H9 (cell line): ENCODE measurements at regions not wholly inside any gene's neighbourhood (a gene's known extent, or its start where the extent isn't known, plus 50 kb on each side); places are given as distances from the start of the nearest gene placed in this dataset.

Experiments used
- DNase-seq: peaks from one replicate; pipeline ENCODE4 v3.0.0-alpha.2; 2017
- H2AFZ ChIP-seq: one replicate; pipeline ENCODE4 v1.6.1; 2013; ENCODE audit warnings: mild to moderate bottlenecking, low read length, control low read depth, moderate library complexity
- H2AK5ac ChIP-seq: 2 replicates; pipeline ENCODE4 v1.6.1; 2013; ENCODE audit warnings: low read length, control low read depth, mixed read lengths; ENCODE audit not compliant: insufficient read length
- H2BK120ac ChIP-seq: one replicate; pipeline ENCODE4 v1.6.1; 2013; ENCODE audit warnings: low read depth, mild to moderate bottlenecking, low read length, control low read depth, inconsistent platforms; ENCODE audit not compliant: poor library complexity, severe bottlenecking
- H2BK12ac ChIP-seq: 2 replicates; pipeline ENCODE4 v1.6.1; 2013; ENCODE audit warnings: low read length, control low read depth, mixed read lengths, low read depth; ENCODE audit not compliant: insufficient read length
- H2BK15ac ChIP-seq: 2 replicates; pipeline ENCODE4 v1.6.1; 2013; ENCODE audit warnings: low read depth, low read length, control low read depth
- H2BK20ac ChIP-seq: one replicate; pipeline ENCODE4 v1.6.1; 2013; ENCODE audit warnings: low read depth, mild to moderate bottlenecking, low read length, control low read depth, inconsistent platforms; ENCODE audit not compliant: poor library complexity, severe bottlenecking
- H2BK5ac ChIP-seq: 2 replicates; pipeline ENCODE4 v1.6.1; 2013; ENCODE audit warnings: low read length, control low read depth, mixed read lengths; ENCODE audit not compliant: insufficient read length
- H3K14ac ChIP-seq: 2 replicates; pipeline ENCODE4 v1.6.1; 2013; ENCODE audit warnings: low read length, control low read depth; ENCODE audit not compliant: insufficient read depth
- H3K18ac ChIP-seq: 2 replicates; pipeline ENCODE4 v1.6.1; 2013; ENCODE audit warnings: low read depth, mild to moderate bottlenecking, mixed read lengths, low read length, control low read depth; ENCODE audit not compliant: insufficient read length
- H3K23ac ChIP-seq: 2 replicates; pipeline ENCODE4 v1.6.1; 2013; ENCODE audit warnings: low read length, control low read depth, mixed read lengths, low read depth; ENCODE audit not compliant: insufficient read length
- H3K23me2 ChIP-seq: 2 replicates; pipeline ENCODE4 v1.6.1; 2013; ENCODE audit warnings: low read depth, mild to moderate bottlenecking, mixed read lengths, low read length, control low read depth; ENCODE audit not compliant: insufficient read length, poor library complexity, severe bottlenecking
- H3K27ac ChIP-seq: 2 replicates; pipeline ENCODE4 v1.5.1; 2013; ENCODE audit warnings: low read length, control low read depth, mixed read lengths, low read depth; ENCODE audit not compliant: insufficient read length
- H3K27me3 ChIP-seq: 2 replicates; pipeline ENCODE4 v1.6.1; 2013; ENCODE audit warnings: low read length, control low read depth, inconsistent platforms; ENCODE audit not compliant: insufficient read depth
- H3K4ac ChIP-seq: 2 replicates; pipeline ENCODE4 v1.6.1; 2013; ENCODE audit warnings: low read depth, mild to moderate bottlenecking, control low read depth, inconsistent platforms, low read length, moderate library complexity
- H3K4me1 ChIP-seq: 2 replicates; pipeline ENCODE4 v1.6.1; 2013; ENCODE audit warnings: low read length, control low read depth, inconsistent platforms; ENCODE audit not compliant: insufficient read depth
- H3K4me2 ChIP-seq: 2 replicates; pipeline ENCODE4 v1.6.1; 2013; ENCODE audit warnings: low read length, control low read depth, mixed read lengths; ENCODE audit not compliant: insufficient read length, insufficient read depth
- H3K56ac ChIP-seq: 2 replicates; pipeline ENCODE4 v1.6.1; 2013; ENCODE audit warnings: low read depth, mild to moderate bottlenecking, mixed read lengths, low read length, control low read depth; ENCODE audit not compliant: insufficient read length
- H3K79me1 ChIP-seq: 2 replicates; pipeline ENCODE4 v1.6.1; 2013; ENCODE audit warnings: low read depth, mild to moderate bottlenecking, moderate library complexity, low read length, control low read depth, inconsistent platforms; ENCODE audit not compliant: insufficient read depth, poor library complexity, severe bottlenecking
- H3K79me2 ChIP-seq: 2 replicates; pipeline ENCODE4 v1.6.1; 2013; ENCODE audit warnings: low read length, control low read depth, inconsistent platforms; ENCODE audit not compliant: insufficient read depth
- H3K9ac ChIP-seq: 2 replicates; pipeline ENCODE4 v1.6.1; 2013; ENCODE audit warnings: low read length, control low read depth, mixed read lengths; ENCODE audit not compliant: insufficient read length; ENCODE audit errors: extremely low read depth
- H3K9me3 ChIP-seq: one replicate; pipeline ENCODE4 v1.6.1; 2013; ENCODE audit warnings: low read depth, low read length, inconsistent platforms; ENCODE audit not compliant: control insufficient read depth
- H3T11ph ChIP-seq: one replicate; pipeline ENCODE4 v1.6.1; 2013; ENCODE audit warnings: mild to moderate bottlenecking, low read length, control low read depth, inconsistent platforms
- H4K20me1 ChIP-seq: one replicate; pipeline ENCODE4 v1.6.1; 2013; ENCODE audit not compliant: control insufficient read depth, insufficient read length, insufficient read depth
- H4K5ac ChIP-seq: 2 replicates; pipeline ENCODE4 v1.6.1; 2013; ENCODE audit warnings: low read depth, mild to moderate bottlenecking, mixed read lengths, low read length, control low read depth; ENCODE audit not compliant: insufficient read length
- H4K8ac ChIP-seq: replicated peaks from 2 replicates; pipeline ENCODE4 v1.6.1; 2013; ENCODE audit warnings: low read length, control low read depth, mixed read lengths, low read depth; ENCODE audit not compliant: insufficient read length
- H4K91ac ChIP-seq: 2 replicates; pipeline ENCODE4 v1.6.1; 2013; ENCODE audit warnings: low read depth, mild to moderate bottlenecking, moderate library complexity, mixed read lengths, low read length, control low read depth; ENCODE audit not compliant: insufficient read length
- H3K27ac Mint-ChIP-seq, 3 experiments: 2 replicates in 2 of 3; 3 replicates in 1 of 3; pipeline ENCODE4 v1.8.0; 2020 to 2021; ENCODE audit warnings: mixed read lengths in 3 of 3, mild to moderate bottlenecking in 1 of 3, moderate library complexity in 1 of 3
- H3K27me3 Mint-ChIP-seq: 2 replicates; pipeline ENCODE4 v1.8.0; 2021; ENCODE audit warnings: low read depth, mild to moderate bottlenecking, moderate library complexity, mixed read lengths
- H3K36me3 Mint-ChIP-seq, 3 experiments: 2 replicates in 2 of 3; 3 replicates in 1 of 3; pipeline ENCODE4 v1.8.0; 2020 to 2021; ENCODE audit warnings: low read depth in 3 of 3, mixed read lengths in 3 of 3; ENCODE audit not compliant: insufficient read depth in 1 of 3
- H3K4me1 Mint-ChIP-seq, 2 experiments: 2 replicates each; pipeline ENCODE4 v1.8.0; 2020; ENCODE audit warnings: mixed read lengths in 2 of 2
- H3K4me3 Mint-ChIP-seq, 2 experiments: 2 replicates in 1 of 2; 3 replicates in 1 of 2; pipeline ENCODE4 v1.8.0; 2020 to 2021; ENCODE audit warnings: mild to moderate bottlenecking in 2 of 2, mixed read lengths in 2 of 2, moderate library complexity in 1 of 2
- H3K9me3 Mint-ChIP-seq, 2 experiments: 2 replicates in 1 of 2; 3 replicates in 1 of 2; pipeline ENCODE4 v1.8.0; 2020; ENCODE audit warnings: mild to moderate bottlenecking in 2 of 2, mixed read lengths in 2 of 2, moderate library complexity in 1 of 2
- CTCF ChIP-seq: fragments of 200-600 bp; sonication (generic); conservative IDR thresholded peaks from 3 replicates; pipeline ENCODE4 v1.8.0; 2021; ENCODE audit warnings: antibody characterized with exemption, mild to moderate bottlenecking
- WGBS: extraction: QIAGEN DNeasy Blood & Tissue Kit; methylation state at CpG from one replicate; pipeline ENCODE4 v1.1.7; 2013; ENCODE audit warnings: missing lambda C conversion rate, low lambda C conversion rate, mixed read lengths; ENCODE audit not compliant: insufficient read length; ENCODE audit errors: extremely low coverage; 5-methylcytosine and 5-hydroxymethylcytosine counted together

- H3K18ac ChIP-seq = no peak overlapping the region
- no peak overlapping the region for H2BK12ac ChIP-seq
- H3K9me3 ChIP-seq = no peaks in the 10 kb centered on the region
- Mint-ChIP-seq H3K4me3 (no peak overlapping the region), H3K27ac (no peak overlapping the region), H3K4me1 (peaks cover 2 to 4% of the 10 kb centered on the region in 2 experiments; a peak in 2 of 4 replicates), H3K36me3 (no peaks in the 10 kb centered on the region), H3K9me3 (no peaks in the 10 kb centered on the region), H3K27me3 (peaks cover 3% of the 10 kb centered on the region; the same call in 1 of the 2 replicates)
- WGBS = no CpG with 5 or more reads among the region's 6 CpGs
- H4K20me1 ChIP-seq = no peaks in the 10 kb centered on the region
- H4K8ac ChIP-seq = no peak overlapping the region
- H2BK5ac ChIP-seq = no peak overlapping the region
- no peaks in the 10 kb centered on the region for H3K79me1 ChIP-seq
- H2AFZ ChIP-seq = no peak overlapping the region
- no peaks in the 10 kb centered on the region for H3K79me2 ChIP-seq
- no peaks in the 10 kb centered on the region for H3K27me3 ChIP-seq
- no peak overlapping the region for H3K23ac ChIP-seq
- no peak overlapping the region for H2BK120ac ChIP-seq
- TF ChIP-seq CTCF = no peak
- no peak overlapping the region for H3K27ac ChIP-seq
- no peak overlapping the region for H3K14ac ChIP-seq
- H3K56ac ChIP-seq = no peak overlapping the region
- H4K91ac ChIP-seq = no peak overlapping the region
- H3K4me1 ChIP-seq = no peaks in the 10 kb centered on the region
- no peak overlapping the region for H2BK20ac ChIP-seq
- H3K9ac ChIP-seq = no peak overlapping the region
- no peak overlapping the region for H2AK5ac ChIP-seq
- H2BK15ac ChIP-seq = no peak overlapping the region
- H4K5ac ChIP-seq = no peak overlapping the region
- no peaks in the 10 kb centered on the region for H3K23me2 ChIP-seq
- no peak overlapping the region for H3K4ac ChIP-seq
- no peak overlapping the region for H3K4me2 ChIP-seq
- H3T11ph ChIP-seq = no peak overlapping the region
- DNase-seq = no peak
Measured at GRCh38 chr20:33909331-33909921, 84.3 kb upstream of the RALY start.
